ENCODE measurements at regions not wholly inside any gene's neighbourhood (a gene's known extent, or its start where the extent isn't known, plus 50 kb on each side); places are given as distances from the start of the nearest gene placed in this dataset.

GRCh38 chr4:37126051-37126450 is 118.5 kb upstream of the NWD2 start:
- no peak for DNase-seq

DNA sequence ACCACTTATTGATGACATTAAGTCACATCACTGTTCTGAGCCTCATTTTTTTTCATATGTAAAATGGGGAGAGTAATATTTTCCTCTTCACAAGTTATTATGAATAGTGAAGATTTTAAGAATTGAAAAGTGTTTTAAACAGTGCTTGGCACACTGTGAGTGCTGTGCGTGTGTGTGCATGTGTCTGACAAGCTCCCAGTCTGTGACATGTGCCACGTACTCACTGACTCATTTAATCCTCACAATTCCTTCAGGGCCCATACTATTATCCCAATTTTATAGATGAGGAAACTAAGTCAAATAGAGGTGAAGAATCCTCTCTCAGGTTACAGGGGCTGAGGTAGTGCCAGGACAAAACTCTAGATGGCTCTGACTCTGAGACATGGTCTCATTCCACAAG is 114.1 kb upstream of the NWD2 start:
- DNase-seq, result no peak

DNA sequence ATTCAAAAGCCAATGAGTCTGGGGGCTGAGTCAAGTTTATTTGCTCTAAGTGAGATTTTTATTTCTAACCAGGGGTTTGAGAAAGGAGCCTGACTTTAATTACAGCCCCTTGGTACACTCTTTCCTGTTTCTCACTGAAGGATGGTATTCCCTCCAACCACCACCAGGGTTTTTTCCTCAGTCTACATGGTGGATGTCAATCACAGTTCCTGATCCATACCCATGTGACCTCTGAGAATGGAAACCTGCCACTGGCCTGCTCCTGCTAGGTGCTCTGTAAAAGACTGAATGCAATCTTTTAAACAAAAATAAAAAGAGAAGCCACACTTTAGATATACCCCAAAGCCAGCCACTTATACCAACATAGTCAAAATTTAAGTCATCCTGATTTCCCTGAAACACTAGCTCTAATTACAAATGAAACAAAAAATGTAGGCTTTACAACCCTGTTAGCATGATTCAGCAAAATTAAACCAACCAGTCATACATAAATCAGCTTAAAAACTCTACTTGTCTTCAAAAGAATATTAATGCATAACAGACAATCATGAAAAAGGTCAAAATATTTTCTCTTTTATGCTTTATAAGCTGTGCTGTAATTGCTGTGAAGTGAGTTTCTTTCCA is 112.1 kb upstream of the NWD2 start:
- no peak for DNase-seq

DNA sequence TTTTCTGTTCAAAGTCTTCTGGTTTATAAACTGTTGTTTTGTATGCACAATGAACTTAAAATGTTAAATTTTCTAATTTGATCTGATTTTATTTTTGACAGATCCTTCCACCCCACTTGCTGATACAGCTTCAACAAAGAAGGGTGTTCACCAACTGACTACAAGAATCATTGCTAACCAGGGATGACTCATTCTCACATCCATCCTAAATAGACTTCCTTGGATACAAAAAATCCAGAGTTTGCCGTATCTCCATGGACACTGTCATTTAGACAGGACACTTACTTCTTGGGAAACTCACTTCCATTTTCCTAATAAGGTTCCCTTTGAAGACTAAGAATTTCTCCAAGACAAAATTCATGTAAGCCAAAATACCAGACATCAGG is 111.6 kb upstream of the NWD2 start:
- no peak for DNase-seq

DNA sequence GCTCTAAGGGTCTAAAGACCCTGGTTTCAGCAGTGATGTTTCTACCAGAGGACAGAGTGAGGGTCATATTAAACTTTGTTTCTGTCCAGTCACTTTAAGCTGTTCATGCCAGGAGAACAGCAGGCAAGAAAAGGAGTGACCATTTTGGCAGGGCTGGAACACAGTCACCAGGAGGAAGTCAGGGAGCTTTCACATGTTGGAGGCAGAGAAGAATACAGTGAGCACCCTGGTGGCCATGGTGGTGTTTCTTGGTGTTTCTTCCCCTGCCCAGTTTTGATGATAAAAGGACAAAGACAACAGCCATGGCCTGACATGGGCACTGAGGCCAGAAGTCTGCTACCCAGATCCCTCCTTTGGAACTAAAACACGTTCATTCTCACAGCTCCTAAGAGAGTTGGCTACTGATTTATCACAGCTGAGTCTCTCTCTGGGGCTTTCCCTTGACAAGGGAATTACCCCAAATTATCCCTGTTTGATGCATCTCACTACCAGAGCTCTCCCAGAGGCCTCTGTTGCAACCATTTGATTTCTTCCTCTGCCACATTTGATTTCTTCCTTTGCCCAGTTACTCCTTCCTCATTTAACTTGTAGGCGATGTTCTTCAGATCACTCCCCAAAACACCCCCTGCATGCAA is 106.4 kb upstream of the NWD2 start:
- no peak for DNase-seq

- no peak for DNase-seq
These were observed 105.8 kb upstream of the NWD2 start for GRCh38 chr4:37138789-37139188.

DNA sequence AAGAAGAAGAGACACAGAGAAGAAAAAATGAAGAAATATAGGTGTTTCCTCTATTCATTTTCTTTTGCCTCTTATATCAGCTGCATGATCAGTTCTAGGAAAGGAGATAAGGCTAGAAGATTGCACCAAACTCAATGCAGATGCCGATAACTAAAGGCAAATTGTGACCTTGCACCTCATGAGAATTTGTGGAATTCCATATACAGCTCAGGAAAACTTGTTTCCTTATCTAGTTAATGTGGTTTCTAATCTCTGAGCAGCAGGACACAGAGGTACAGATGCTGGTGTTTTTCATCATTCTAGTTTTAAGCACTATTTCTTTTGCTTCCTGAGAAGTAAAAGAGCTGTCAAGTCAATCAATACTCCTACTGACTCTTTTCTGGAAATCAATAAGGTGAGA is 104.6 kb upstream of the NWD2 start:
- no peak for DNase-seq

GRCh38 chr4:37146260-37146659 is 98.3 kb upstream of the NWD2 start:
- no peak for DNase-seq

DNA sequence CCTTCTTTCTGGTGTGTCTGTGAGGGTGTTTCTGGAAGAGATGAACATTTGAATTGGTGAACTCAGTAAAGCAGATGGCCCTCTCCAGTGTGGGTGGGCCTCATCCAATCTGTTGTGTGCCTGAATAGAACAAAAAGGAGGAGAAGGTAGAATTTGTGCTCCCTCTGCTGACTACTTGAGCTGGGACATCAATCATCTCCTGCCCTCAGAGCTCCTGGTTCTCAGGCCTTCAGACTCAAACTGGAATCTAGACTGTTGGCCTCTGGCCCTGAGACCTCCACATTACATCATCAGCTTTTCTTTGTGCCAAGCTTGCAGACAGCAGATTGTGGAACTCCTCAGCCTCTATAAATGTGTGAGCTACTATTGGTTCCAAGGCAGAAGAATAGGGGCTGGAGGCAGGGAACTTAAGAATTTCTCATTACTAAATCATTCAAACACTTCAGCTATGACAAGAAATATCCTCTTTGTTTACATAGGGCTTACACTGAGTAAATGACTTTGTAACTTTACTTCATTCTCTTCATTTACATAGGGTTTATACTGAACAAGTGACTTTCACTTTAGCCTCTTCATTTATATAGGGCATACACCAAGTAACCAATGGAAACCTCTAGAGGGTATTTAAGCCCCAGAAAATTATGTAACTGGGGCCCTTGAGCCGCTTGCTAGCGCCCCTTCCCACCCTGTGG is 86.9 kb upstream of the NWD2 start:
- no peak for DNase-seq

- no peak for DNase-seq
These were observed 83.9 kb upstream of the NWD2 start for GRCh38 chr4:37160653-37161052.

- no peak for DNase-seq
These were observed 78.7 kb upstream of the NWD2 start for GRCh38 chr4:37165844-37166243.

GRCh38 chr4:37169956-37170355 is 74.6 kb upstream of the NWD2 start:
- DNase-seq, result no peak

GRCh38 chr4:37188100-37188499 is 56.4 kb upstream of the NWD2 start:
- DNase-seq, result no peak

Measured in CD4-positive, alpha-beta T cell treated with Interferon alpha-2 for 1 hour (primary cell).